ENCODE measurements at regions not wholly inside any gene's neighbourhood (a gene's known extent, or its start where the extent isn't known, plus 50 kb on each side); places are given as distances from the start of the nearest gene placed in this dataset.
"Not testable (repeated sequence)": the region's sequence is repeated elsewhere in the genome, so short reads cannot be mapped to it uniquely, and the experiment has no call there.

GRCh38 chr2:84131278-84131830, 327.7 kb downstream of the SUCLG1 start:
- FAIRE-seq, result no peak

- no peak for FAIRE-seq
Observed at GRCh38 chr2:84129018-84129417, 330.1 kb downstream of the SUCLG1 start.

GRCh38 chr2:84127812-84128211, 331.3 kb downstream of the SUCLG1 start:
- FAIRE-seq, result not testable (repeated sequence)

GRCh38 chr2:84126530-84126929, 332.6 kb downstream of the SUCLG1 start:
- no peak for FAIRE-seq

GRCh38 chr2:84126084-84126483, 333.0 kb downstream of the SUCLG1 start:
- FAIRE-seq, result no peak

GRCh38 chr2:84116143-84116542, 342.9 kb downstream of the SUCLG1 start:
- FAIRE-seq, result no peak

- FAIRE-seq, result no peak
Observed at GRCh38 chr2:84115173-84115857, 343.8 kb downstream of the SUCLG1 start.

GRCh38 chr2:84103816-84104527, 355.1 kb downstream of the SUCLG1 start:
- FAIRE-seq, result not testable (repeated sequence)

- no peak for FAIRE-seq
Observed at GRCh38 chr2:84102274-84102673, 356.8 kb downstream of the SUCLG1 start.

- no peak for FAIRE-seq
Observed at GRCh38 chr2:84088656-84089055, 370.4 kb downstream of the SUCLG1 start.

GRCh38 chr2:84085562-84085961, 373.5 kb downstream of the SUCLG1 start:
- no peak for FAIRE-seq

- FAIRE-seq, result no peak
Observed at GRCh38 chr2:84084856-84085255, 374.2 kb downstream of the SUCLG1 start.

GRCh38 chr2:84083984-84084383, 375.1 kb downstream of the SUCLG1 start:
- FAIRE-seq, result no peak

GRCh38 chr2:84078471-84078870, 380.6 kb downstream of the SUCLG1 start:
- no peak for FAIRE-seq

- FAIRE-seq, result no peak
Observed at GRCh38 chr2:84077496-84077895, 381.6 kb downstream of the SUCLG1 start.

- FAIRE-seq, result no peak
Observed at GRCh38 chr2:84071050-84071449, 388.0 kb downstream of the SUCLG1 start.

GRCh38 chr2:84065857-84066256, 393.2 kb downstream of the SUCLG1 start:
- no peak for FAIRE-seq

- FAIRE-seq, result no peak
Observed at GRCh38 chr2:84057917-84058560, 401.0 kb downstream of the SUCLG1 start.

- FAIRE-seq, result no peak
Observed at GRCh38 chr2:84055816-84056215, 403.3 kb downstream of the SUCLG1 start.

- not testable (repeated sequence) for FAIRE-seq
Observed at GRCh38 chr2:84054577-84054976, 404.5 kb downstream of the SUCLG1 start.

- no peak for FAIRE-seq
Observed at GRCh38 chr2:84052913-84053312, 406.2 kb downstream of the SUCLG1 start.

GRCh38 chr2:84052043-84052442, 407.0 kb downstream of the SUCLG1 start:
- FAIRE-seq, result no peak

- no peak for FAIRE-seq
Observed at GRCh38 chr2:84048964-84049363, 410.1 kb downstream of the SUCLG1 start.

- FAIRE-seq, result peak; percentile 10
Observed at GRCh38 chr2:84041506-84041905, 417.6 kb downstream of the SUCLG1 start.

All from colon (tissue), 2 donors.